Liver (tissue), 8 donors: ENCODE measurements at regions not wholly inside any gene's neighbourhood (a gene's known extent, or its start where the extent isn't known, plus 50 kb on each side); places are given as distances from the start of the nearest gene placed in this dataset.
"Not testable (repeated sequence)": the region's sequence is repeated elsewhere in the genome, so short reads cannot be mapped to it uniquely, and the experiment has no call there.

Experiments
- DNase-seq: peaks from one replicate; pipeline ENCODE4 v3.0.0-alpha.2; 2017; ENCODE audit warnings: low spot score
- H3K27ac ChIP-seq, 2 donors: one replicate each; pipeline ENCODE4 v1.7.0; 2013; ENCODE audit warnings: inconsistent platforms in 2 of 2, low read length in 2 of 2, control low read depth in 1 of 2, low read depth in 1 of 2, mild to moderate bottlenecking in 1 of 2
- H3K27me3 ChIP-seq, 4 donors: one replicate each; pipeline versions ENCODE4 v1.6.1 to v1.7.0; 2013; ENCODE audit warnings: low read length in 3 of 4, inconsistent platforms in 1 of 4, mild to moderate bottlenecking in 1 of 4, moderate library complexity in 1 of 4; ENCODE audit not compliant: control insufficient read depth in 4 of 4, insufficient read depth in 4 of 4
- H3K36me3 ChIP-seq, 4 donors: one replicate each; pipeline versions ENCODE4 v1.6.1 to v1.7.0; 2013; ENCODE audit warnings: low read length in 3 of 4, mild to moderate bottlenecking in 3 of 4, low read depth in 1 of 4, moderate library complexity in 1 of 4; ENCODE audit not compliant: control insufficient read depth in 4 of 4, insufficient read depth in 3 of 4
- H3K4me1 ChIP-seq, 4 donors: one replicate each; pipeline versions ENCODE4 v1.6.1 to v1.7.0; 2013; ENCODE audit warnings: low read length in 3 of 4, mild to moderate bottlenecking in 3 of 4, moderate library complexity in 1 of 4; ENCODE audit not compliant: control insufficient read depth in 4 of 4, insufficient read depth in 4 of 4
- H3K4me3 ChIP-seq, 3 donors: one replicate each; pipeline versions ENCODE4 v1.6.1 to v1.7.0; 2013; ENCODE audit warnings: low read length in 3 of 3, control low read depth in 1 of 3, low read depth in 1 of 3, mild to moderate bottlenecking in 1 of 3
- H3K9ac ChIP-seq, 2 donors: one replicate each; pipeline ENCODE4 v1.7.0; 2013; ENCODE audit warnings: low read length in 2 of 2, mild to moderate bottlenecking in 2 of 2, moderate library complexity in 2 of 2, control low read depth in 1 of 2, low read depth in 1 of 2
- H3K9me3 ChIP-seq, 4 donors: one replicate each; pipeline versions ENCODE4 v1.6.1 to v1.7.0; 2013; ENCODE audit warnings: low read length in 3 of 4; ENCODE audit not compliant: control insufficient read depth in 4 of 4
- EGR1 ChIP-seq, 2 donors: IDR thresholded peaks; 2 replicates each; pipeline ENCODE4 v1.6.1; 2016 to 2018; ENCODE audit warnings: antibody characterized with exemption in 2 of 2, low read depth in 2 of 2
- FOXA2 ChIP-seq: IDR thresholded peaks from 2 replicates; pipeline ENCODE4 v1.6.1; 2016; ENCODE audit warnings: antibody characterized with exemption
- GABPA ChIP-seq, 2 donors: IDR thresholded peaks in 1 of 2; conservative IDR thresholded peaks in 1 of 2; 2 replicates each; pipeline ENCODE4 v1.6.1; 2016; ENCODE audit warnings: antibody characterized with exemption in 2 of 2, mild to moderate bottlenecking in 1 of 2, moderate library complexity in 1 of 2
- MAX ChIP-seq: IDR thresholded peaks from 2 replicates; pipeline ENCODE4 v1.6.1; 2016; ENCODE audit warnings: antibody characterized with exemption
- RXRA ChIP-seq, 2 donors: IDR thresholded peaks; 2 replicates each; pipeline ENCODE4 v1.6.1; 2017 to 2018; ENCODE audit warnings: antibody characterized with exemption in 2 of 2, mild to moderate bottlenecking in 1 of 2
- TAF1 ChIP-seq: conservative IDR thresholded peaks from 2 replicates; pipeline ENCODE4 v1.6.1; 2016; ENCODE audit warnings: antibody characterized with exemption, mild to moderate bottlenecking
- YY1 ChIP-seq: IDR thresholded peaks from 2 replicates; pipeline ENCODE4 v1.6.1; 2016; ENCODE audit warnings: antibody characterized with exemption, mild to moderate bottlenecking
- WGBS: extraction: QIAGEN DNeasy Blood & Tissue Kit; methylation state at CpG from one replicate; pipeline ENCODE4 v1.1.7; 2013; 5-methylcytosine and 5-hydroxymethylcytosine counted together
- TF ChIP-seq, protein P1 (sequence below): IDR thresholded peaks from 2 replicates; pipeline ENCODE4 v1.6.1; 2016; ENCODE audit warnings: antibody characterized with exemption, mild to moderate bottlenecking
- TF ChIP-seq, protein P2 (sequence below): fragments of 150-350 bp; IDR thresholded peaks from 2 replicates; pipeline ENCODE4 v1.5.1; 2017; ENCODE audit warnings: improper control_type of control experiment, low read depth, low read length; ENCODE audit not compliant: missing input control
- donor health status: healthy.
- donor health status: healthy.
- donor health status: healthy.
- donor health status: healthy.
- donor health status: healthy.

DNA sequence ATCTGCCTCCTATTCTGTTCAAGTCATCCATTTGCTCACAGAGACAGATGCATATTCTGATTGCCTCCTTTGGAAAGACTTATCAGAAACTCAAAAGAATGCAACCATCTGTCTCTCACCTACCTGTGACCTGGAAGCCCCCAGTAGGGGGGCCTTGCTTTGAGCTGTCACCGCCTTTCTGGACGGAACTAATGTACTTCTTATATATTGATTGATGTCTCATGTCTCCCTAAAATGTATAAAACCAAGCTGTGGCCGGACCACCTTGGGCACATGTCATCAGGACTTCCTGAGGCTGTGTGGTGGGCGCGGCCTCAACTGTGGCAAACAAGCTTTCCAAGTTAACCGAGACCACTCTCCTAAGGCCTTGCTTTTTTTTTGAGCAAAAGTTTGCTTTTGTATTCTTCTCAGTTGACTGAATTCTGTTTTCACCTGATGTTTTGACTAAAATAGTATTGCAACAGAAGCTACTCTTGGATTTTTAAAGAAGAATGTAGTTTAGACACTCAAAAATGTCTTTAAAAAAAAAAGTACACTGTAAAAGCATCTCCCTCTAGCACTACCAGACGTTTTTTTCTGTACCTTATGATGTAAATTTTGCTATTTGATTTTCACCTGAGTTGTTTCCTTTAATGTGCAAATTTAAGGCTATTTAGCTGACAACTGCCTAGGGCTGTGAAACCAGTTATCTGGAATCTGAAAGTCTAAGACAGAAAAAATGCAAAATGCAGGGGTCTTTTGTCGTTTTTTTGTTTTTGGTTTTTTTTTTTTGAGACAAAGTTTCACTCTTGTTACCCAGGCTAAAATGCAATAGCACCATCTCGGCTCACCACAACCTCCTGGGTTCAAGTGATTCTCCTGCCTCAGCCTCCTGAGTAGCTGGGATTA, 298.8 kb upstream of the SGCG start:
- WGBS, result 61% methylated on average over 9 of the region's 9 CpGs
- H3K27ac ChIP-seq, H3K36me3 ChIP-seq, H3K9me3 ChIP-seq, DNase-seq, H3K9ac ChIP-seq, H3K27me3 ChIP-seq, H3K4me3 ChIP-seq, H3K4me1 ChIP-seq: not testable (repeated sequence)

DNA sequence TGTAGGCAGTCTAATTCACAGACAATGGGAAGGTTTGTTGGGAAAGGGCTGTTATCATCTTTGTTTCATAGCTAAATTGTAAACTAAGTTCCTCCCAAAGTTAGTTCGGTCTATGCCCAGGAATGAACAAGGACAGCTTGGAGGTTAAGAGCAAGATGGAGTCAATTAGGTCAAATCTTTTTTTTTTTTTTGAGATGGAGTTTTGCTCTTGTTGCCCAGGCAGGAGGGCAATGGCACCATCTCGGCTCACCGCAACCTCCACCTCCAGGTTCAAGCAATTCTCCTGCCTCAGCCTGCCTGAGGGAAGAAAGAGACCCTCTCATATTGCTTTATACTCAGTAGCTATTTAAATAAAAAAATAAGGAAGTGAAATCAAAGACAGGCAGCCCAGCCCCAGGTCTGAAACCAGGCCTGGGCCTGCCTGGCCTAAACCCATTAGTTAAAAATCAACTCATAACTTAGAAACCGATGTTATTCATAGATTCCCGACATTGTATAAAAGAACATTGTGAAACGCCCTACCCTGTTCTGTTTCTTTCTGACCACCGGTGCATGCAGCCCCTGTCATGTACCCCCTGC, 297.4 kb upstream of the SGCG start:
- H3K27ac ChIP-seq, result no peak overlapping the region
- no peak overlapping the region for H3K4me3 ChIP-seq
- no peaks in the 10 kb centered on the region for H3K27me3 ChIP-seq
- 82% methylated on average over 7 of the region's 7 CpGs for WGBS
- TF ChIP-seq, protein P1, sequence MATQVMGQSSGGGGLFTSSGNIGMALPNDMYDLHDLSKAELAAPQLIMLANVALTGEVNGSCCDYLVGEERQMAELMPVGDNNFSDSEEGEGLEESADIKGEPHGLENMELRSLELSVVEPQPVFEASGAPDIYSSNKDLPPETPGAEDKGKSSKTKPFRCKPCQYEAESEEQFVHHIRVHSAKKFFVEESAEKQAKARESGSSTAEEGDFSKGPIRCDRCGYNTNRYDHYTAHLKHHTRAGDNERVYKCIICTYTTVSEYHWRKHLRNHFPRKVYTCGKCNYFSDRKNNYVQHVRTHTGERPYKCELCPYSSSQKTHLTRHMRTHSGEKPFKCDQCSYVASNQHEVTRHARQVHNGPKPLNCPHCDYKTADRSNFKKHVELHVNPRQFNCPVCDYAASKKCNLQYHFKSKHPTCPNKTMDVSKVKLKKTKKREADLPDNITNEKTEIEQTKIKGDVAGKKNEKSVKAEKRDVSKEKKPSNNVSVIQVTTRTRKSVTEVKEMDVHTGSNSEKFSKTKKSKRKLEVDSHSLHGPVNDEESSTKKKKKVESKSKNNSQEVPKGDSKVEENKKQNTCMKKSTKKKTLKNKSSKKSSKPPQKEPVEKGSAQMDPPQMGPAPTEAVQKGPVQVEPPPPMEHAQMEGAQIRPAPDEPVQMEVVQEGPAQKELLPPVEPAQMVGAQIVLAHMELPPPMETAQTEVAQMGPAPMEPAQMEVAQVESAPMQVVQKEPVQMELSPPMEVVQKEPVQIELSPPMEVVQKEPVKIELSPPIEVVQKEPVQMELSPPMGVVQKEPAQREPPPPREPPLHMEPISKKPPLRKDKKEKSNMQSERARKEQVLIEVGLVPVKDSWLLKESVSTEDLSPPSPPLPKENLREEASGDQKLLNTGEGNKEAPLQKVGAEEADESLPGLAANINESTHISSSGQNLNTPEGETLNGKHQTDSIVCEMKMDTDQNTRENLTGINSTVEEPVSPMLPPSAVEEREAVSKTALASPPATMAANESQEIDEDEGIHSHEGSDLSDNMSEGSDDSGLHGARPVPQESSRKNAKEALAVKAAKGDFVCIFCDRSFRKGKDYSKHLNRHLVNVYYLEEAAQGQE, result no peak
- no peak for TF ChIP-seq EGR1 (IDR thresholded peaks at IDR 0.05; ENCODE audit: low read depth in 2 of 2)
- TF ChIP-seq, protein P2, sequence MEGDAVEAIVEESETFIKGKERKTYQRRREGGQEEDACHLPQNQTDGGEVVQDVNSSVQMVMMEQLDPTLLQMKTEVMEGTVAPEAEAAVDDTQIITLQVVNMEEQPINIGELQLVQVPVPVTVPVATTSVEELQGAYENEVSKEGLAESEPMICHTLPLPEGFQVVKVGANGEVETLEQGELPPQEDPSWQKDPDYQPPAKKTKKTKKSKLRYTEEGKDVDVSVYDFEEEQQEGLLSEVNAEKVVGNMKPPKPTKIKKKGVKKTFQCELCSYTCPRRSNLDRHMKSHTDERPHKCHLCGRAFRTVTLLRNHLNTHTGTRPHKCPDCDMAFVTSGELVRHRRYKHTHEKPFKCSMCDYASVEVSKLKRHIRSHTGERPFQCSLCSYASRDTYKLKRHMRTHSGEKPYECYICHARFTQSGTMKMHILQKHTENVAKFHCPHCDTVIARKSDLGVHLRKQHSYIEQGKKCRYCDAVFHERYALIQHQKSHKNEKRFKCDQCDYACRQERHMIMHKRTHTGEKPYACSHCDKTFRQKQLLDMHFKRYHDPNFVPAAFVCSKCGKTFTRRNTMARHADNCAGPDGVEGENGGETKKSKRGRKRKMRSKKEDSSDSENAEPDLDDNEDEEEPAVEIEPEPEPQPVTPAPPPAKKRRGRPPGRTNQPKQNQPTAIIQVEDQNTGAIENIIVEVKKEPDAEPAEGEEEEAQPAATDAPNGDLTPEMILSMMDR, result no peak
- TF ChIP-seq RXRA (IDR thresholded peaks at IDR 0.05), result no peak
- no peak for TF ChIP-seq FOXA2
- no peak overlapping the region for H3K9ac ChIP-seq
- H3K36me3 ChIP-seq, result no peaks in the 10 kb centered on the region
- no peaks in the 10 kb centered on the region for H3K9me3 ChIP-seq
- H3K4me1 ChIP-seq, result no peaks in the 10 kb centered on the region
- DNase-seq, result no peak

GRCh38 chr13:22883956-22884355, 296.8 kb upstream of the SGCG start:
- H3K9ac ChIP-seq, result no peak overlapping the region
- TF ChIP-seq, protein P1, result no peak
- TF ChIP-seq EGR1 (IDR thresholded peaks at IDR 0.05; ENCODE audit: low read depth in 2 of 2) (no peak), YY1 (no peak), TAF1 (no peak), GABPA (IDR thresholded peaks at IDR 0.05 in 1 of 2, conservative IDR thresholded peaks at IDR 0.05 in 1 of 2) (no peak), MAX (no peak)
- TF ChIP-seq, protein P2, result no peak
- no peaks in the 10 kb centered on the region for H3K4me1 ChIP-seq
- no peak overlapping the region for H3K27ac ChIP-seq
- WGBS, result 84% methylated on average over 17 of the region's 17 CpGs
- H3K9me3 ChIP-seq, result no peaks in the 10 kb centered on the region
- H3K27me3 ChIP-seq, result no peaks in the 10 kb centered on the region
- no peaks in the 10 kb centered on the region for H3K36me3 ChIP-seq
- DNase-seq, result no peak
- no peak overlapping the region for H3K4me3 ChIP-seq
